DND-41 (cell line): ENCODE measurements at regions not wholly inside any gene's neighbourhood (a gene's known extent, or its start where the extent isn't known, plus 50 kb on each side); places are given as distances from the start of the nearest gene placed in this dataset.

Experiments used
- ATAC-seq: fragments of 200-7000 bp; cut with Tn5 transposase; 3 replicates; pipeline ENCODE4 v1.9.1; 2021; ENCODE audit warnings: low read depth; ENCODE audit not compliant: insufficient read depth
- DNase-seq: peaks from one replicate; pipeline ENCODE4 v3.0.0-alpha.2; 2020
- H2AFZ ChIP-seq: 2 replicates; pipeline ENCODE4 v1.6.0; 2012; ENCODE audit warnings: low read depth, low read length
- H3K27ac ChIP-seq: 2 replicates; pipeline ENCODE4 v1.5.1; 2012; ENCODE audit warnings: low read length, inconsistent platforms
- H3K27me3 ChIP-seq: fragments of 200-600 bp; sonication (generic); 2 replicates; pipeline ENCODE4 v1.6.0; 2012; ENCODE audit warnings: low read length, mild to moderate bottlenecking, inconsistent platforms; ENCODE audit not compliant: insufficient read depth, poor library complexity
- H3K36me3 ChIP-seq: 2 replicates; pipeline ENCODE4 v1.5.1; 2012; ENCODE audit warnings: low read length, inconsistent platforms; ENCODE audit not compliant: insufficient read depth
- H3K4me1 ChIP-seq: 2 replicates; pipeline ENCODE4 v1.5.1; 2012; ENCODE audit warnings: mild to moderate bottlenecking, low read length; ENCODE audit not compliant: insufficient read depth
- H3K4me2 ChIP-seq: 2 replicates; pipeline ENCODE4 v1.6.0; 2012; ENCODE audit warnings: mild to moderate bottlenecking, moderate library complexity, low read length, inconsistent platforms; ENCODE audit not compliant: insufficient read depth
- H3K4me3 ChIP-seq, 2 experiments: fragments of 200-600 bp in 1 of 2; shearing (Covaris generic) in 1 of 2; 2 replicates each; pipeline ENCODE4 v1.5.1; 2012 to 2016; ENCODE audit warnings: inconsistent platforms in 2 of 2, low read length in 2 of 2, mild to moderate bottlenecking in 2 of 2, low read depth in 1 of 2, moderate library complexity in 1 of 2
- H3K79me2 ChIP-seq: 2 replicates; pipeline ENCODE4 v1.6.0; 2012; ENCODE audit warnings: low read length, inconsistent platforms; ENCODE audit not compliant: insufficient read depth
- H3K9ac ChIP-seq: 2 replicates; pipeline ENCODE4 v1.6.0; 2012; ENCODE audit warnings: low read depth, mild to moderate bottlenecking, inconsistent platforms, low read length, moderate library complexity
- H3K9me3 ChIP-seq: 2 replicates; pipeline ENCODE4 v1.5.1; 2012; ENCODE audit warnings: low read length, moderate library complexity, mild to moderate bottlenecking, inconsistent platforms; ENCODE audit not compliant: insufficient read depth, severe bottlenecking
- H4K20me1 ChIP-seq: 2 replicates; pipeline ENCODE4 v1.6.0; 2012; ENCODE audit warnings: low read length; ENCODE audit not compliant: insufficient read depth
- EZH2 ChIP-seq: IDR thresholded peaks from 3 replicates; pipeline ENCODE4 v1.6.1; 2012; ENCODE audit warnings: borderline replicate concordance, low read depth, mild to moderate bottlenecking, moderate library complexity, low read length, inconsistent platforms; ENCODE audit not compliant: severe bottlenecking
- TF ChIP-seq, protein P1 (sequence below): IDR thresholded peaks from 2 replicates; pipeline ENCODE4 v1.5.1; 2012; ENCODE audit warnings: borderline replicate concordance, low read length, moderate library complexity, mild to moderate bottlenecking; ENCODE audit not compliant: poor library complexity, severe bottlenecking; ENCODE audit errors: extremely low read depth

DNA sequence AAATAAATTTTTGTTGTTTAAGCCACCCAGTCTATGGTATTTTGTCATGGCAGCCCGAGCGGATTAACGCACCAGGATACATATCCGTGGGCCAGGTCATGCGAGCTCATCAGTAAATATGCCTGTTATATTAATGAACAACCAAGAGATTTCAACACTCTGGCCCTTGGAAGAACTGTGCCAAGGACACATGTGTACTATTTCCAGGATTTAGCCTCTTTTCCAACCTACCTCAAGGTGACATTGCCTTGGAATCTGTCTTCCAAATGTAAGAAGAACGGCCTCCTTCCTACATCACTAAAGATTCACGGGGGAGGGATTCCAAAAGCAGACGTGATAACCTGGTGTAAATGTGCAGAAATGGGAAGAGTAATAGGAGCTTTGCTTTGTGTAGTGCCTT is 72.8 kb upstream of the DYNLRB2 start:
- Histone ChIP-seq H3K27me3 (peaks cover 4% of the 10 kb centered on the region), H4K20me1 (no peaks in the 10 kb centered on the region), H3K4me3 (no peak overlapping the region), H3K9me3 (no peaks in the 10 kb centered on the region), H3K4me1 (no peaks in the 10 kb centered on the region), H3K36me3 (no peaks in the 10 kb centered on the region), H2AFZ (no peak overlapping the region), H3K27ac (no peak overlapping the region), H3K79me2 (no peaks in the 10 kb centered on the region), H3K9ac (no peak overlapping the region), H3K4me2 (no peak overlapping the region)
- ATAC-seq: no peak
- no peak for TF ChIP-seq EZH2
- TF ChIP-seq, protein P1, sequence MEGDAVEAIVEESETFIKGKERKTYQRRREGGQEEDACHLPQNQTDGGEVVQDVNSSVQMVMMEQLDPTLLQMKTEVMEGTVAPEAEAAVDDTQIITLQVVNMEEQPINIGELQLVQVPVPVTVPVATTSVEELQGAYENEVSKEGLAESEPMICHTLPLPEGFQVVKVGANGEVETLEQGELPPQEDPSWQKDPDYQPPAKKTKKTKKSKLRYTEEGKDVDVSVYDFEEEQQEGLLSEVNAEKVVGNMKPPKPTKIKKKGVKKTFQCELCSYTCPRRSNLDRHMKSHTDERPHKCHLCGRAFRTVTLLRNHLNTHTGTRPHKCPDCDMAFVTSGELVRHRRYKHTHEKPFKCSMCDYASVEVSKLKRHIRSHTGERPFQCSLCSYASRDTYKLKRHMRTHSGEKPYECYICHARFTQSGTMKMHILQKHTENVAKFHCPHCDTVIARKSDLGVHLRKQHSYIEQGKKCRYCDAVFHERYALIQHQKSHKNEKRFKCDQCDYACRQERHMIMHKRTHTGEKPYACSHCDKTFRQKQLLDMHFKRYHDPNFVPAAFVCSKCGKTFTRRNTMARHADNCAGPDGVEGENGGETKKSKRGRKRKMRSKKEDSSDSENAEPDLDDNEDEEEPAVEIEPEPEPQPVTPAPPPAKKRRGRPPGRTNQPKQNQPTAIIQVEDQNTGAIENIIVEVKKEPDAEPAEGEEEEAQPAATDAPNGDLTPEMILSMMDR: no peak
- no peak for DNase-seq

DNA sequence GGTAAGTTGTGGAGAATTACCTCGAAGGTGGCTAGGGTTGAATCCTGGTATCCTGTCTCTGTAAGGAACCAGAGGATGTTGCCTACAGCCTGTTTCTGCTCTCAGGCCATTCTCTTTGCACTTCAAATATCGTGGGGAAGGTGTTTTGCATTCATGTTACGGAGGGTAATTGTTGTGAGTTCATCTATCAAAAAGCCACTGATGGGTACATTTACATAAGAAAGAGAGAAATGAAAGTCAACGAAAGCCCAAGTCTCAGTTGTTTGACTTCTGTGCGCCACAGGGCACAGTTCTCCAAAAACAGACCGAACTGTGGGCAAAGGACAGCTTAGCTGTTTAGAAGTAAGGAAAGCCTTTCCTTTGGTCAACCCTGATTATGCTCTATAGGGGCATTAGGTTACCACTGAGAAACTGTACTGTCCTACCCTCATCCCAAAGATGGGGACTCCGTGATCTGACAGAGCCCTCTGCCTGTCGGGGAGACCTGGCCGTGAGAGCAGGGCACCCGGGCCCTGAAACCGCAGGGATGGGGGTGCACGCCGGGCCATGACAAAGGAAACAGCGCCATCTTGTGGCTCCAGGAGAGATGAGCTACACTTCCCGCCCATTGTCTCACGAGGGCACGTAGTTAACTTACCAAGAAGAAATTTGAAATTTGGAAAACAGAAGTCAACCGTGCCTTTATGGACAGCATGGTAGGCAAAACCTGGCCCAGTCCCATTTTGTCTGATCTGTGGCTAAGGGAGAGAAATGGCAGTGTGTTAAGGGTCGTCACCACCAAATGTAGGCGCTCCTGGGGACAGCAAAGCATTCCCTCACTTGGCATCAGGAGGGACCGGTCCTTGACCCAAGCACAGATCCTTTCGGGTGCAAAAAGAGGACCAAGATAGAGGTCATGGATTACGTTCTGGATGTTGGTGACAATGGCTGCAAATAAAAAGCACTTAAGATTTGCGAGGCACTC is 74.5 kb upstream of the DYNLRB2 start:
- Histone ChIP-seq H3K27ac (no peak overlapping the region), H3K79me2 (no peaks in the 10 kb centered on the region), H3K4me3 (no peak overlapping the region), H3K27me3 (peaks cover 12% of the 10 kb centered on the region), H4K20me1 (no peaks in the 10 kb centered on the region), H3K4me2 (no peak overlapping the region), H3K36me3 (no peaks in the 10 kb centered on the region), H3K4me1 (no peaks in the 10 kb centered on the region), H3K9me3 (no peaks in the 10 kb centered on the region), H3K9ac (no peak overlapping the region), H2AFZ (no peak overlapping the region)
- TF ChIP-seq, protein P1: peak; percentile 90
- TF ChIP-seq EZH2: no peak
- DNase-seq (peak; percentile 62), ATAC-seq (peak; percentile 84)

DNA sequence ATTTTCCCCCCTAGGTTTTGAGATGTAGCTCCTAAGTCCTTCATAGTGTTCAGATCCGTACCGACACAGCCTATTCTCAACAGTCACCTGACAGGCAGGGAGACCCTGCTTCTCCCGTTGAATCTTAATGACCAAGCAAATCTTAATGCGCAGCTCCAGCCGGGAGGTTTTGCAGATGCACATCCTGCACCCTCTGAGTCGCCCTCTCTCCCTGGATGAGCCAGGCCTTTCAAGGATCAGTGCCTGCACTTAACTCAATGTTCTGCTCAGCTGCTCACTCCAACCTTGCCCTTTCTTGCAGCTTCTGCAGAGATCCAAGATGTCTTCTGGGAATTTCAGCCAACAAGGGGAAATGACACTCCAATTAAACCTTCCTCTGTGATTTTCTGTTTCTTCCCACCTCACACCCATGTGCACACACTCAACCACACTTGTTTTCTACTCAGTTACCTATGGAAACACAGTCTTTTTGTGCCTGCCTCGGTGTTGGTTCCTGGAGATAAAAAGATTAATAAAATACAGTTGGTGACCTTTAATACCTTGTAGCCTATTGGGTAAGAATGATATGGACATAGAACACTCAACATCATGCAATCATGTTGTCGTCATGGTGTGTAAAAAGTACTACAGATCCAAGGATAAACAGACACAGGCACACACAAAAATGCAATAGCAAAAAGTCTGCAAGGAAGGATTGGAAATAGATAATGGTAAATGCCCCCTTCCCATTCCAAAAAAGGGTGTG is 76.9 kb upstream of the DYNLRB2 start:
- no peak overlapping the region for H3K4me3 ChIP-seq
- no peaks in the 10 kb centered on the region for H3K36me3 ChIP-seq
- H2AFZ ChIP-seq: no peak overlapping the region
- no peaks in the 10 kb centered on the region for H3K79me2 ChIP-seq
- no peak overlapping the region for H3K9ac ChIP-seq
- TF ChIP-seq EZH2: no peak
- TF ChIP-seq, protein P1: no peak
- no peaks in the 10 kb centered on the region for H4K20me1 ChIP-seq
- no peaks in the 10 kb centered on the region for H3K4me1 ChIP-seq
- DNase-seq (no peak), ATAC-seq (no peak)
- H3K9me3 ChIP-seq: no peaks in the 10 kb centered on the region
- H3K27ac ChIP-seq: no peak overlapping the region
- no peak overlapping the region for H3K4me2 ChIP-seq
- H3K27me3 ChIP-seq: peaks cover 28% of the 10 kb centered on the region
